Esophagus muscularis mucosa (tissue), 3 donors: ENCODE measurements at regions not wholly inside any gene's neighbourhood (a gene's known extent, or its start where the extent isn't known, plus 50 kb on each side); places are given as distances from the start of the nearest gene placed in this dataset.

ENCODE experiments used
- EP300 ChIP-seq: sonication (generic); formaldehyde crosslinking; IDR thresholded peaks from one replicate; pipeline ENCODE4 v1.6.1; 2017; ENCODE audit warnings: antibody characterized with exemption
- POLR2AphosphoS5 ChIP-seq, 2 donors: sonication (generic); formaldehyde crosslinking; IDR thresholded peaks; one replicate each; pipeline ENCODE4 v1.6.1; 2017; ENCODE audit warnings: antibody characterized with exemption in 2 of 2

DNA sequence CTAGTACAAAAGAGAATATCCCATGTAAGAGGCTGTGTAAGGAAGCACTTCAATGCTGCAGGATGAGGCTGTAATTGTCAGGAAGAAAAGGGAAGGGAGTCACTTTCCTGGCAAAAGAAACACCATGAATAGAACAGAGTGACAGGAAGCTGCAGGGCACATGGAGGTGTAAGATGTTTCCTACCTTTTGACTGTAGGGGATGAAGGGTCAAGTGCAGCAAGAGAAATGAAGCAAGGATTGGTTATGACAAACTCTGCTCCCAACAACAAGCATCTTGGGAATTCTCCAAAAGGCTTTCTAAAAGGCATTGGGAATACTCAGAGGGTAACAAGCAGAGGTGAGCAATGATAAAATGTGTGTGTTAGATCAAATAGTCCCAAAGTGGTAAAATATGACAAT is 74.3 kb upstream of the NPY2R start:
- no peak for TF ChIP-seq POLR2AphosphoS5 (IDR thresholded peaks at IDR 0.05)
- no peak for TF ChIP-seq EP300
